GM18867 (cell line): ENCODE measurements at regions not wholly inside any gene's neighbourhood (a gene's known extent, or its start where the extent isn't known, plus 50 kb on each side); places are given as distances from the start of the nearest gene placed in this dataset.

ENCODE experiments used
- ATAC-seq: cut with Tn5 transposase; IDR thresholded peaks from one replicate; pipeline ENCODE4 v1.9.1; 2021; ENCODE audit warnings: mild to moderate bottlenecking, moderate library complexity; ENCODE audit not compliant: unreplicated experiment

GRCh38 chr4:185893500-185893899, 81.5 kb upstream of the SORBS2 start:
- no peak for ATAC-seq

GRCh38 chr4:185894481-185894880, 82.5 kb upstream of the SORBS2 start:
- no peak for ATAC-seq

DNA sequence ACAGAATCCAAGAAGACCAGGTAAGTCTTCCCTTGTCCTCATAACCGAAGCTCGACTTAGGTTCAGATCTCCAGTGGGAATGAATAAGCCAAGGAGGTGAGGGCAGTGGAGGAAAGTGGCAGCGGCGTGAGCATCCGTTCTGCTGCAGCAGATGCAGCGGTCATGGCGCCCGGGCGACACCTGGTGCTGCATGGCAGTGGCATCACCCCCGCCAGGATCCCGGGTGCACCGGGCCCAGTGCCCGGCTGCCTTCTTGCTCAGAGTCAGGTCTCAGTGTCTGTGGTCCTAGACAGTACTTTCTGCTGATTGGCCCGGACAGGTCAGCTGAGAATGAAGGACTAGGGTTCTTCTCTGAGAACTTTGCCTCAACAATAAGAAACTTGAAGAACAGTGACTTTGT, 83.4 kb upstream of the SORBS2 start:
- no peak for ATAC-seq

GRCh38 chr4:185895866-185896265, 83.9 kb upstream of the SORBS2 start:
- no peak for ATAC-seq

DNA sequence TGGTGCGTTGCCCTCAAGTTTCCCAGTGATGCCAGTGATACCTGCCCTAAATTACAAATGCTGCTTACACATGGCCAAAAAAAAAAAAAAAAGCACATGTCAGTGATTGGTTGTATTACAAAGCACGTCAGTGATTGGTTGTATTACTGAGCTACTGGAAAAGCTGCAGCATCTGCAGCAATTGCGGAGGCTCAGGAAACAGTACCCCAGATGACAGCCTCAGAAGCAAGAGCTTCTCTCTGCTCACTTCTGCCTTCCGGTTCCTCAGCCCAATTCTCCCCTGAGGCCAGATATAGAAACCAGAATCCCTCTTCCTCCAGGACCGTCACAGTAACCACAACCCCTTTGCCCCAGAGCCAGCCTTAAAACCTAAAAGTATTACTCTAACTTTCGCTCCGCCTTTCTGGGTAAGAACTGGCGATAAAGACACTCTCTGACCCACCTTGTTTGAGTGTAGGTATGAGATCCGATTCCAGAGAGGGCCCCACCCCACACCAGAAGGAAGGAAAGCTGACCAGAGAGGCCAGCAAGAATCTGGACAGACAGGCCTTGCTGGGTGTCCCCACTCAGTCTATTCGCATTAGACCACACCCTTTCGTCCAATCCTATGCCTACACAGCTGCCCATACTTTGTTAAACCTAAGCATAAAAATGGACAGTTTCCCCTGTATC, 85.0 kb upstream of the SORBS2 start:
- ATAC-seq, result no peak

DNA sequence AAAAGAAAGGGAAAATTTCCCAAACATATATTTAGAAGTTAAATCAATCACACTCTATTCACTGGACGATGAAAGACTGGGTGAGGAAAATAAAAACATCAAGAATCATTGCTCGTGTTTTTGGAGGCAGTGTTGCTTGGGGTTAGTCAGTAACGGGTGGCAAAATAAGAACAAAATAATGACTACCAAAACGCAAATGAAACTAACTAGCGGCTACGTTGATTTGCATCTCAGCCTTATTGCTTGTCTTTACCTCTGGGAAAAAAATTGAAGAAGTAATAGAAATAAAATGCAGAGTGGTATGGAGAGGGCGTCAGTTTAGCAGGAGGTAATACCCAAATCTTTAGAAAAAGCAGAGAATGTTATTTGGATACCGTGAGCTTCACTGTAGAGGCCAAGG, 86.4 kb upstream of the SORBS2 start:
- peak; percentile 69 for ATAC-seq

DNA sequence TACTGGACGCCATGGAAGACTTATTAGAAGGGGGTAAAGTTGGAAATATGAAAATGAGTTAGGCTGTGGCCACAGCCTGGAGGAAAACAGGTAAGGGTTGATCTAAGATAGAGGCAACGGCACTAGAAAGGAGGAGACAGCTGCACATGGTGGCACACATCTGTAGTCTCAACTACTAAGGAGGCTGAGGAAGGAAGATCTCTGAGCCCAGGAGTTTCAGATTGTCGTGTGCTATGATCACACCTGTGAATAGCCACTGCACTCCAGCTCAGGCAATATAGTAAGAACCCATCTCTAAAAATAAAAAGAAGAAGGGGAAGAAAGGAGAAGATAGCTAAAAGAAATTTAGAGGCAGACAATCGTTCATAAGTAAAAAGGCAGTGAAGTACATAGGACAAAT, 87.8 kb upstream of the SORBS2 start:
- ATAC-seq, result no peak

GRCh38 chr4:185902654-185903053, 90.7 kb upstream of the SORBS2 start:
- no peak for ATAC-seq

- no peak for ATAC-seq
Observed at GRCh38 chr4:185903205-185903604, 91.2 kb upstream of the SORBS2 start.

GRCh38 chr4:185904381-185904780, 92.4 kb upstream of the SORBS2 start:
- no peak for ATAC-seq

DNA sequence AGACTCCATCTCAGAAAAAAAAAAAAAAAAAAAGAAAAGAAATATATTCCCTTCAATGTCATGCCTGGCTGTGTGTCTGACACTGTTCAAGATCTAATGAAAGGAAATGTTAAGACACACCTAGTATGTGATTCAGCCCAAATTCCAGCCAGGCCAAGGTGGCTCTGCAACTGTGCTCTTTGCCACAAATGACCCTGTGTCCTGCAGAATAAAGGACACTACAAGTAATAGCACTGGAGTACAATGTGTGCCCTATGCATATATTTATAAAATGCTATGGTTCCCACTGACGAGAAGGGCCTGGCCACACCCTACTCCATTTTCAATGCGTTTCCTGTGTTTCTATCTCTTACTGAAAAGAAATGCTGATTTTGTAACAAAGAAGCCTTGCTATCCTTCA, 98.0 kb upstream of the SORBS2 start:
- ATAC-seq, result no peak

GRCh38 chr4:185911556-185912064, 99.6 kb upstream of the SORBS2 start:
- no peak for ATAC-seq

DNA sequence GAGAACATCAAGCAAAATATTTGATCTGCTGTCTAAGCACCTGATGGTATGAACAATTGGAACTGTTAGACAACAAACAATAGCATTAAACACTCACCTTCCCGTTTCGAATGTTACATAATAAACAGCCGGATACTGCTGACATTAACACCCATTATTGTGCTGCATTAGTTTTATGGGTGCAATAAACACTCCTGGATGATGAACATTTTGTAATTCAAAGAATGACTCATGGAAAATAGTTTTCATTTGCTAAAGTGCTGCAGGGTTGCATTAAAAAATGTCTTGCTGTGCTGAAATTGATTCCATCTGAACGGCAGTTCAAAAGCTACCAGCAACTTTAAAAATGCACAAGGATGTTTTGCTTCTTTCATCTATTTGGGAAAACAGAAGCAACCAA, 100.8 kb upstream of the SORBS2 start:
- ATAC-seq, result no peak

DNA sequence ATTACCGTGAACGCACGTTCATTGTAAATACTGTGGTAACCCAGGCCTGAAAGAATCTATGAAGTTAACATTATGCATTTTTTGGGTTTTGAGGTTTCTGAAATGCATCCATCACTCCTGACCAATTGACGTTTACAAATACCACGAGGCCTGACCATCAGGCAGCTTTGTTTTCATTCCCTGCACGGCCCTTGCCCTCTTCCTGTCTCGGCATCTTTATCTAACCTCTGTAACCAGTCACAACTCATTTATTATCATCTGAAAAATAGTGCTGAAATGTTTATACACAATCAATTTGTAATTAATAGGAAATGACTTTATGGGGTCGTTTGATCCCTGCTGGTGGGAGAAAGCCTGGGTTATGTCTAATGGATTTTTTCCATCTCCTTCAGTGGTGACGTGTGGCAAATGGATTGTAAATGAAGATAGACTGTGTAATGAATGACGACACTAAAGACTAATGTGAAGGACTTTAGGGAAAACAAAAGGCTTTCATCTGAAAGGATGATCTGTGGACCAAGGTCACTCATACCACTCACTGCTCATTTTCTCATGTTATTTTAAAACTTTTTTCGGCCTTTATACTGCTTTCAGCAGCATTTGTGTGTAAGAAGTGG, 102.7 kb upstream of the SORBS2 start:
- no peak for ATAC-seq

- ATAC-seq, result no peak
Observed at GRCh38 chr4:185915271-185915670, 103.3 kb upstream of the SORBS2 start.

DNA sequence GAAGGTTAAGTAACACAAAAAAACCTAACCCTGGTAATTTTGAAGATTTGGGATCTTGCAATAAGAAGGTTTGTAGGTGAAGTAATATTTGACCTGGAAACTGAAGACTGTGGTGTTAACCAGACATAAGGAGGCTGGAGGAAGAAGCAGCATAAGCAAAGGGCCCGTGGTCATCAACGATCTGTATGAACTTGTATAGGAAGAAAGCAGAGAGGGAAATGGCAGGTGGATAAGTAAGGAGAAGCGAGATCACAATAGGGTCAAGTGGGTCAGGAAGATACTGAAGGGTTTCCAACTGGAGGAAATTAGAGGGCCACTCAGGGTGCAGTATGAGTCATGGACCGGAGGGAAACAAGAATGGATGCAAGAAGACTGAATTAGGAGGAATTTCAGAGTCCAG, 103.8 kb upstream of the SORBS2 start:
- no peak for ATAC-seq

DNA sequence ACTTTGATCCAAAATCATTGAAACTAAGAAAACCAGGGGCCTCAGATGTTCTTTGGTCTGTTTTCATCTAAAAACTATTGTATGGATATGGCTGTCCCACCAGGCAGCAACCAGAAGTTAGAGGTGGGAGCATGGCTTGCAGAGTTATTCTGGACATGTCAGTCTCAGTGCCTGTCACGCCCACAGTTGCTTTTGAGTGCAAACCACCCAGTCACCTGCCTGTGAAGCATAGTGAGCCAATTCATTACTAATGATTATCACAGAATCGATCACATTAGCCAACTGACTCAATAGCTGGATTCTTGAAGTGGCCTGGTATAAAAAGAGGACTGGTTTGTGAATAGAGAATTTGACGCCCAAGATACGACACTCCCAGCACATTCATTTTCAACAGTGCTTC, 104.2 kb upstream of the SORBS2 start:
- no peak for ATAC-seq

- no peak for ATAC-seq
Observed at GRCh38 chr4:185916683-185917082, 104.7 kb upstream of the SORBS2 start.

DNA sequence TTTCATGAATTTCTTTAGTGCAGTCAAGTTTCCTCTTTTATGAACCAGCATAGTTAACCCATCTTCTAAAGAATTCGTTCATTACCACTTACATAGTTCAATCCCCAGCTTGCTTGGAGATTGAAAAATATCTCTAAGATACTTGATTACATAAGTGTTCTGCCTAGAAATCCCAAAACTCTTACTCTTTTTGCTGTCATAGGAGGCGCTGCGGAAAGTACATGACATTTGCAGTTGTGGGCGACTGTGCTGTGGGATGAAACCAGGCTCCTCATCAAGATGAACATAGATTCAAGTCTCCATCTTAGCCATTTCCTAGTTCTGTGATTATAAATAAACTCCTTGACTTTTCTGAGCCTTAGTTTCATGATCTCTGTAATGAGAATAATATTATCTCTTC, 107.1 kb upstream of the SORBS2 start:
- no peak for ATAC-seq

DNA sequence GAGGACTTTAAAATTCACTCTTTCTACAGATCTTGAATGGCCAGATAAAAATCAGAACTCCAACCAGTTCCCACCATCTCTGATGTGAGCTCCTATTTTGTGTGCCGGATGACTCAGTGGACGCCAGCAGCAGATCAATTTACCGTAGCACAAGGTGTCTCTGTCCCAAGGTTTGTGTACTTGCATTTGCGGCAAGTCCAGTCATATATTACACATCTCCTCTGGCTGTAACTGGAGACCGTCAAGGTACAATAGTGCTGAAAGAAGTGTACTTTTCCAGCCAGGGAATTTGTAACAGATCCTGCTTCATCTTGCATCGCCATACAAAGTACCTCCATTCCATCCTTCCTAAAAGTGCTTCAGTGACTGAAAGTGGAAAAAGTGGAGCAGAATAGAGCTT, 108.2 kb upstream of the SORBS2 start:
- no peak for ATAC-seq

GRCh38 chr4:185920691-185921260, 108.8 kb upstream of the SORBS2 start:
- no peak for ATAC-seq
